LNCaP clone FGC (cell line): ENCODE measurements at regions not wholly inside any gene's neighbourhood (a gene's known extent, or its start where the extent isn't known, plus 50 kb on each side); places are given as distances from the start of the nearest gene placed in this dataset.

Source experiments
- DNase-seq: peaks from one replicate; pipeline ENCODE4 v3.0.0-alpha.2; 2011; ENCODE audit warnings: low read depth
- H3K4me3 ChIP-seq: 2 replicates; pipeline ENCODE4 v1.5.1; 2011; ENCODE audit warnings: mild to moderate bottlenecking, low read depth, low read length, control low read depth
- CTCF ChIP-seq: IDR thresholded peaks from 2 replicates; pipeline ENCODE4 v1.5.1; 2012; ENCODE audit warnings: mild to moderate bottlenecking; ENCODE audit not compliant: control insufficient read depth, insufficient read depth; ENCODE audit errors: extremely low read depth

GRCh38 chr10:130244928-130245495 lies 108.8 kb downstream of the GLRX3 start:
- no peak for TF ChIP-seq CTCF
- no peak overlapping the region for H3K4me3 ChIP-seq
- no peak for DNase-seq

GRCh38 chr10:130246113-130246512 lies 109.9 kb downstream of the GLRX3 start:
- TF ChIP-seq CTCF = no peak
- no peak overlapping the region for H3K4me3 ChIP-seq
- DNase-seq = no peak

- DNase-seq = no peak
- TF ChIP-seq CTCF = no peak
- no peak overlapping the region for H3K4me3 ChIP-seq
These were observed 113.9 kb downstream of the GLRX3 start for GRCh38 chr10:130250127-130250526.

GRCh38 chr10:130251766-130252165 lies 115.6 kb downstream of the GLRX3 start:
- DNase-seq = no peak
- no peak overlapping the region for H3K4me3 ChIP-seq
- no peak for TF ChIP-seq CTCF

GRCh38 chr10:130254243-130254642 lies 118.1 kb downstream of the GLRX3 start:
- TF ChIP-seq CTCF = no peak
- no peak for DNase-seq
- no peak overlapping the region for H3K4me3 ChIP-seq

- no peak for TF ChIP-seq CTCF
- DNase-seq = no peak
- no peak overlapping the region for H3K4me3 ChIP-seq
These were observed 118.5 kb downstream of the GLRX3 start for GRCh38 chr10:130254662-130255061.

- DNase-seq = no peak
- TF ChIP-seq CTCF = no peak
- H3K4me3 ChIP-seq = no peak overlapping the region
These were observed 119.6 kb downstream of the GLRX3 start for GRCh38 chr10:130255777-130256176.
